Brain microvascular endothelial cell (primary cell): ENCODE measurements at regions not wholly inside any gene's neighbourhood (a gene's known extent, or its start where the extent isn't known, plus 50 kb on each side); places are given as distances from the start of the nearest gene placed in this dataset.

ENCODE experiments used
- DNase-seq: peaks from one replicate; pipeline ENCODE4 v3.0.0-alpha.2; 2020
- H3K27ac ChIP-seq: fragments of 250-450 bp; sonication (Bioruptor Pico); 2 replicates; pipeline ENCODE4 v1.5.1; 2020; ENCODE audit warnings: mild to moderate bottlenecking, moderate library complexity
- H3K27me3 ChIP-seq: fragments of 250-450 bp; sonication (Bioruptor Pico); replicated peaks from 2 replicates; pipeline ENCODE4 v1.5.1; 2020; ENCODE audit warnings: mild to moderate bottlenecking
- H3K36me3 ChIP-seq: fragments of 250-450 bp; sonication (Bioruptor Pico); replicated peaks from 2 replicates; pipeline ENCODE4 v1.5.1; 2020; ENCODE audit warnings: mild to moderate bottlenecking
- H3K4me3 ChIP-seq: 2 replicates; pipeline ENCODE4 v1.5.1; 2011; ENCODE audit warnings: low read depth, mild to moderate bottlenecking, control low read depth, low read length, moderate library complexity
- CTCF ChIP-seq: IDR thresholded peaks from 2 replicates; pipeline ENCODE4 v1.5.1; 2011; ENCODE audit warnings: low read depth, mild to moderate bottlenecking, moderate library complexity, low read length, control low read depth, inconsistent platforms; ENCODE audit errors: missing control alignments
- in situ Hi-C: cut with HindIII; loops from 2 replicates; pipeline ENCODE4 v1.10.0; 2017; ENCODE audit warnings: low sequenced_read_pairs, low pct_ligation_motif_present

- TF ChIP-seq CTCF, result no peak
- H3K36me3 ChIP-seq, result no peaks in the 10 kb centered on the region
- H3K27ac ChIP-seq, result no peak overlapping the region
- no peak for DNase-seq
- no peaks in the 10 kb centered on the region for H3K27me3 ChIP-seq
- in situ Hi-C loops, result no loop called here
- no peak overlapping the region for H3K4me3 ChIP-seq
These were observed 304.2 kb upstream of the PROX1 start for GRCh38 chr1:213683529-213683928.

GRCh38 chr1:213684454-213684853, 303.3 kb upstream of the PROX1 start:
- Histone ChIP-seq H3K36me3 (no peaks in the 10 kb centered on the region), H3K27me3 (no peaks in the 10 kb centered on the region), H3K4me3 (no peak overlapping the region), H3K27ac (no peak overlapping the region)
- DNase-seq, result no peak
- TF ChIP-seq CTCF, result no peak
- in situ Hi-C loops, result no loop called here

GRCh38 chr1:213685992-213686582, 301.7 kb upstream of the PROX1 start:
- TF ChIP-seq CTCF, result no peak
- in situ Hi-C loops, result no loop called here
- no peak for DNase-seq
- Histone ChIP-seq H3K4me3 (no peak overlapping the region), H3K27me3 (no peaks in the 10 kb centered on the region), H3K36me3 (no peaks in the 10 kb centered on the region), H3K27ac (no peak overlapping the region)

- Histone ChIP-seq H3K27me3 (no peaks in the 10 kb centered on the region), H3K4me3 (no peak overlapping the region), H3K27ac (no peak overlapping the region), H3K36me3 (no peaks in the 10 kb centered on the region)
- in situ Hi-C loops, result no loop called here
- no peak for DNase-seq
- no peak for TF ChIP-seq CTCF
These were observed 300.8 kb upstream of the PROX1 start for GRCh38 chr1:213686983-213687382.

GRCh38 chr1:213687832-213688231, 299.9 kb upstream of the PROX1 start:
- in situ Hi-C loops, result no loop called here
- no peak overlapping the region for H3K4me3 ChIP-seq
- no peaks in the 10 kb centered on the region for H3K27me3 ChIP-seq
- H3K27ac ChIP-seq, result no peak overlapping the region
- TF ChIP-seq CTCF, result no peak
- H3K36me3 ChIP-seq, result no peaks in the 10 kb centered on the region
- no peak for DNase-seq

- DNase-seq, result no peak
- in situ Hi-C loops, result no loop called here
- Histone ChIP-seq H3K36me3 (no peaks in the 10 kb centered on the region), H3K4me3 (no peak overlapping the region), H3K27ac (no peak overlapping the region), H3K27me3 (no peaks in the 10 kb centered on the region)
- no peak for TF ChIP-seq CTCF
These were observed 299.1 kb upstream of the PROX1 start for GRCh38 chr1:213688655-213689054.
